ENCODE measurements at regions not wholly inside any gene's neighbourhood (a gene's known extent, or its start where the extent isn't known, plus 50 kb on each side); places are given as distances from the start of the nearest gene placed in this dataset.

- no peak for DNase-seq
These were observed 195.2 kb downstream of the TSHZ3 start for GRCh38 chr19:31154021-31154420.

GRCh38 chr19:31152906-31153305 is 196.3 kb downstream of the TSHZ3 start:
- no peak for DNase-seq

GRCh38 chr19:31149441-31149941 is 199.7 kb downstream of the TSHZ3 start:
- DNase-seq: no peak

DNA sequence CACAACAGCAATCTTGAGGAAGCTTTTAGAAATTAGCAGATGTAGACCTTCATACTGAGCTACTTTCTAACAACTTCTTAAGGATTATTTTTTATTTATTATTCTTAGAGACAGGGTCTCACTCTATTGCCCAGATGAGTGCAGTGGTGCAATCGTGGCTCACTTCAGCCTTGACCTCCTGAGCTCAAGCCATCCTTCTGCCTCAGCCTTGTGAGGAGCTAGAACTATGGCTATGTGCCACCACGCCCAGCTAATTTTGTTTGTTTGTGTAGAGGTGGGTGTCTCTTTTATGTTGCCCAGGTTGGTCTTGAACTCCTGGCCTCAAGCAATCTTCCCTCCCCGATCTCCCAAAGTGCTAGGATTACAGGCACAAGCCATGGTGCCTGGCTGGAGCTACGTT is 200.6 kb downstream of the TSHZ3 start:
- DNase-seq: no peak

GRCh38 chr19:31147234-31147633 is 202.0 kb downstream of the TSHZ3 start:
- no peak for DNase-seq

DNA sequence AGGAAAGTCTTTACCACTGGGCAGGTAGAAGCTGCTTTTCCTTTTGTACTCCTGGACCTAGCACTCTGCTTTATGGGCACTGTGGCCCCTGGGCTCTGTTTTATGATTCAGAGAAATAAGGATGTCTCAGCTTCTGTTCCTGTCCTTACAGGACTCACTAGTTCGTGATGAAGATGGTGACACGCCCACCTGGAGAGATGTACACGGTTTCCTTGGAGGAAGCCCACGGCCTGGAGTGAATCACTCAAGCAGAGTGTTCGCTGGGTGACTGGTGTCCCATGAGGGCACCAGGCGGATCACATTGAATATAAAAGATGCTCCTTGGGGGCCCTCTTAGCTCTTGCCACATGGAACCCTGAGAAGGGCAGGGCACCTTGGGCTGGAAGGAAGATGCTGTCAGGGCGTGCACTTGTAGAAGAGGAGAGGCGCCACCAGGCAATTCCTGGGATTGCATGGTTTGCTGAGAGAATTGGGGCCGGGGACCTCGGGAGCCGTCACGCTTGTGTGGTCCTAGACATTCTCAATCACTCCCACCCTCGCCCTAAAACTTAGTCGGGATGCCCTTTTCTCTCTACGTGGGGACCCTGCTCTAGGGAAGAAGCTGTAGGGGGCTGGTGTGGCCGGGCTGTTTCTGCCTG is 202.6 kb downstream of the TSHZ3 start:
- DNase-seq: no peak

DNA sequence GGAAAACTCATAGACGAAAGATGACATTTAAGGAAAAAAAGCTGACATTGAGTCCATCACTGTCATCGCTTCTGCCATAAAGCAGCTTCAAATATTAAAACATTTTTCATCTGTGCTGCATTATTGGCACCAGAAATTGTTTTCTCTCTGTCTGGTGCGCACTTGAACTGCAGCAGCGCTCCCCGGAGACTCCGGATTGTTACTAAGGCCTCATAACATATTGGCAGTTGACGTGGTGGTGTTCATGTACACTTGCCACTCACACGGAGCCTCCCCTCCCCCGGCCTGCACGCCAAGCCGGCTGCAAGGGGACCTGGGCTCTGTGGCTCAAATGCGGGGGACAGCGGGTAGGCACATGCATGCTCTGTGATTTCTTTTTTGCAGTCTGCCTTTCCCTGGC is 203.2 kb downstream of the TSHZ3 start:
- no peak for DNase-seq

GRCh38 chr19:31145007-31145406 is 204.2 kb downstream of the TSHZ3 start:
- DNase-seq: no peak

DNA sequence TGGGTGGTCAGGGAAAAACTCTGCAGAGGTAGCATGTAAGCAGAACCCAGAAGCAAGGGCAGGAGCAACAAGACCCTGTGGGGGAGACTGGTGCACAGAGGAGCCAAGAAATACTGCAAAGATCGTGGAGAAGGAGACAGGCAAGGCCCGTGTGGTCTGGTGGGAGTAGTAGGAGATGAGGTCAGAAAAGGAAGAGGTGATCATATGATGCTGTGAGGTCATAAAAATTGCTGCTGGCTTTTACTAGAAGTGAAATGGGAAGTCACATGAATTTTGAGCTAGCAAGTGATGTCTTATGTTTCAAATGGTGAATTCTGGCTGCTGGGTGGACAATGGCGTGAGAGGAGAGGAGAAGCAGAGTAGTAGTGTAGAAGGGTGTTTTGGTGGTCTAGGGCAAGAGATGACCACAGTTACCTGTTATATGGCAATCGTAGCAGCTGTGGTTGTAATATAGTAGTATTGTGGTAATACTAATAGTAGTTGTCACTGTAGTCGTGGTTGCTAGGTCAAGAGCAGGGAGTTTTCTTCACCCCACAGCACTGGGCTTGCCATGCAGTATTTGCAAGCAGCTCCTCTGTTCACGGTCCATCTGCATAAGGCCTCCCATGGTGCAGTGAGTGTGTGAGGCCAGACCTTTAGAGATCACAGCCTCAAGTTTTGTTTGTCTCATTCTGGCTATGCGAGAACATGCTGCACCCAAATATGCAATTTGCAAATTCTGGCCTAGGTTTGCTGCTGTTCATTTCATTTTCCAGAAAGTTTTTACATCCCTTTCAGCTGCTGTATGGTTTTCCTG is 205.0 kb downstream of the TSHZ3 start:
- DNase-seq: no peak

DNA sequence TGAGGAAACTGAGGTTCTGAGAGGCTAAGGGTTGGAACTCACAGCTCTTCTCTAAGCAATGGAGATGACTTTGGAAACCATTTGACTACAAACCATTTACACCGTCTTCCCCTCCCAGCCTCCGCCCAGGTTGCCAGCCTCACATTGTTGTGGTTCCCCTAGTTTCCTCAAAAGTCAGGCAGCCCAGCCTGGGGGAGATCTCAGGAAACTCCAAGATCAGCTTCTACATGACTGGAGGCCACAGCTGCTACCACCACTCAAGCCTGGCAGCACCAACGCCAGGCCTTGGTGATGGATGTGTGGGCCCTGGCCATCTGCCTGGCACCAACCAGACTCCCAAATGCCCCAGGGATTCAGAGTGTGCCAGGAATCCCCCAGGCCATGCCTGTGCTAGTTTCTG is 207.9 kb downstream of the TSHZ3 start:
- DNase-seq: no peak

DNA sequence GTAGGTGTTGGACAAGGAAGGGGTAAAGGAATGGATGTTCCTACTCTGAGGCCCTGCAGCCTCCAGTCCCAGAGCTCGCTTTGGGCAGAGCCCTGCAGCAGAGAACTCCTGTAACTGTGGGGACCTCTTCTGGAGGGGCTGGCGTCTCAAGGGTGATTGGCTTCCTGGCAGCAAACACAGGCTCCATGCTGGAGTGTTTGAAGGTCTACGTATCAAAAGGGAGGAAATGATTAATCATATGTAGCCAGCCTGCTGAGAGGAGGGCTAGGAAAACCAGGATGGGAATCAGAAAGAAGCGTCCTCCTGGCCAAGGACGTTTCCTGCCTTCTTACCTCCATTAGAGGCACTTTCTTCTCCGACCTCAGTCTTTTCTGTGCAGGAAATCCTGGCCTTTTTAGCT is 208.5 kb downstream of the TSHZ3 start:
- DNase-seq: no peak

DNA sequence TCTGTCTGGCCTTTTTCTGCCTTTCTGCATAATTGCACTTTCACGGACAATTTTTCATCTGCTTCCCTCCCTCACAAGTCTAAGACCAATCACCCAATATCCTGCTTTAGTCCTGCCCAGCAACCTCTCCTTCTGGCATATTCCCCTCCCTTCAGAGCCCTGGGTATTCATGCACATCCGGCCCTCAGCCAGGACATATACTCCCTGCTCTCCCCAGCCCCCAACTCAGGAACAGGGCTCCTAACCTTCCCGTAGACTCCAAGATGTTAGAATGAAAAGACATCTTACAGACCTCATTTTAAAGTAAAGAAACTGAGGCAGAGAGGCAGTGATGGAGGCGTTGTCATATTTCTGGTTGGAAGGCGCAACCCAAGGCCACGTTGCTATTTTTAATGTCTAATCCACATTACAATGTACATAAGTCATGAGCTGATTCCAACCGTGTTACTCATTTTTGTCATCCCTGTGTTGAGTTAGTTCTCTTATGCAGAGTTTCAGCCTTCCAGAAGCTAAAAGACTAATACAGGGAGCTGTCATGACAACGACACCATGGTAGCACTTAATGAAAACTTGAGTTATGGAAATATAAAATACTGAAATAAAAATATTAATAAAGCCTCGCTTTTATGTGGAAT is 209.2 kb downstream of the TSHZ3 start:
- no peak for DNase-seq

DNA sequence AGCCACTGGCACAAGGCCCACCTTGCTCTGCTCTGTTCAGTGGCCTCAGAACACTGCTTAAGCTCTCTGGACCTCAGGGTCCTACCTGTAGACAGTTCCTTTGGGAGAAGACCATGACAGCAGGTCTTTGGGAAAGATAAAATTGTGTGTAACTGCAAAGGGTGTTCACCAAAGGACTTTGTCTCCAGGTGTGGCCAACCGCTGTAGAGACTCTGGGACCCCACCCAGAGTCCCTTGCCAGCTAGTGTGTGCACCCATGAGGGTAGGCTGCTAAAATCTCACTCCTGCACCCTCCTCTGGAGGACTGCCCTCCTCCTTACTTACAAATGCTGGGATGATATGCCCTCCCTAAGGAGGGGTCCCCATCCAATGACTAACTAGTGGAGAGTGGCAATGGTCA is 211.2 kb downstream of the TSHZ3 start:
- no peak for DNase-seq

DNA sequence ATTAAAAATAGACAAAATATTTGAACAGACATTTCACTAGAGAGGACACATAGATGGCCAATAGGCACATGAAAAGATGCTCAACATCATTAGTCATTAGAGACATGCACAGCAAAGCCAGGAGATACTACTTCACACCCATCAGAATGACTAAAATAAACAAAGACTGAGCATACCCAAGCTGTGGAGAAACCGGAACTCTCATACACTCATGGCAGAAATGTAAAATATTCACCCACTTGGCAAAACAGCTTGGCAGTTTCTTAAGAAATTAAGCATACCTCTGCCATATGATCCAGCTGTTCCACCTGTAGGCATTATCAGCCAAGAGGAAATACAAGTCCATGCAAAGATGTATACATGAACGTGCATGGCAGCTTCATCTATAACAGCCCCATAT is 213.4 kb downstream of the TSHZ3 start:
- no peak for DNase-seq

GRCh38 chr19:31132753-31133110 is 216.5 kb downstream of the TSHZ3 start:
- DNase-seq: no peak

GRCh38 chr19:31128291-31128690 is 220.9 kb downstream of the TSHZ3 start:
- no peak for DNase-seq

GRCh38 chr19:31127134-31127967 is 221.9 kb downstream of the TSHZ3 start:
- peak in 1 of 2 experiments; percentile 6 for DNase-seq

DNA sequence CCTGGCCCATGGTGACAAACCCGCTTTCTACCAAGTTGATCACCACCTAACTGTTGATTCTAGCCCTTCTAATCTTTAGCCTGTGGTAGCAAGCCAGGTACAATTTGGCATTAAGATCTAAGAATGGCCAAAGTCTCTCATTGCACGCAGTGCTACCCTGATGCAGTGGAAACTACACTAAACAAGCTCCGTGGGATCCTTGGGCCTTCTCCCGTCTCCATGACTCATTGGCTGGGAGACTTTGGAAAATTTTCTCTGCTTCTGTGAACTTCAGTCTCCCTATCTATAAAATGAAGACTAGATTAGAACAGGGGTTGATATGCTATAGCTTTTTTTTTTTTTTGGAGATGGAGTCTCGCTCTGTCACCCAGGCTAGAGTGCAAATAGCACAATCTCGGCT is 223.0 kb downstream of the TSHZ3 start:
- no peak for DNase-seq

- no peak for DNase-seq
These were observed 224.2 kb downstream of the TSHZ3 start for GRCh38 chr19:31125071-31125470.

DNA sequence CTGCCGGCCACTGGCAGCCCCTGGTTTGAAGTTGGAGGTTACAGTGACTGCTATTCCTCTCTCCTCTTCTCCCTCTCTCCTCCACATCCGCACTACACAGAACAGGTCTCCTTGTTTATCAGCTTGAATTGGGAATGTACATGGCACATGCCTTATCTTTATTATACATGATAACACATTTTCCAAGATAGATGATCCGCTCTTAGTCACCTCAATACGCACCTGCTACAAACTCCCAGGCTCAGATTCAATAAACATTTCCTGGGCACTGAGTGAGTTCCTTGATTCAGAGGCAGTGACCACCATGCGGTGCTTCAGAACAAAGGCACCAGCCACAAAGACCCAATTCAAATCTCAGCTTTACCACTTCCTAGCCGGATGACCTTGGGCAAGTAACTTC is 227.7 kb downstream of the TSHZ3 start:
- DNase-seq: no peak

GRCh38 chr19:31120952-31121351 is 228.3 kb downstream of the TSHZ3 start:
- no peak for DNase-seq

DNA sequence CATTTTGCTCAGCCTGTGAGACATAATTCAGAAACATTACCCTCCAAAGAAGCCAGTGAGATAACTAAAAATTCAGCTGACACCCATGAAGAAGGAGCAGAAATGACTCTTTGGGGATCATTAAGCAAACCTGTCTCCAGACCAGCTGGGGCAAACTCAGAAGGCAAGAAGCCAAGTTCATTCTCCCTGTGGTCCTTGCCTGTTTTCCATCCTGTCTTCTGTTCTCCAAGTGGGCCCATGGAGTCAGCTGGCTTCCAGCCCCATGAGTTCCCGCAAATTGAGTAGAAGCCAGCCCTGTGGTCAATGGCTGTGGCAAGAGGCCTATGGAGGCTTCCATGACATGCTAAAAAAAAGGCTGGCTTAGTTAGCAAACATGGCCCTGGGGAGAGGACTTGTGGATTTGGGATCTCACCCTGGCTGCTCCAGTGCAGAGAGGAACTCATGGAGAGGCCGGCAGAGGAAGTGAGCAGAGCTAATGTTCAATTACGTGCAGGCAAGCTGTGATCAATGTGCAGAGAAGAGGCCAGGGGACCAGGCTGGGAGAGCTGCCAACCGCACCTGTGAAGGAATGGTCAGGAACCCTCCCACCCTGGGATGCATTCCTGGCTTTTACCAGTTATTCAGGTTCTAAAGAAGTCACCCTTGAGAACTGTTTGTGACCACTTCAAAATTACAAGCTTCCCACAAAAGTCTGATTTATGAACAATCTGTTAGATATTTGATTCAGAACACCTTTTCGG is 229.1 kb downstream of the TSHZ3 start:
- DNase-seq: no peak
